IMR-90 (cell line): ENCODE measurements at regions not wholly inside any gene's neighbourhood (a gene's known extent, or its start where the extent isn't known, plus 50 kb on each side); places are given as distances from the start of the nearest gene placed in this dataset.

ENCODE experiments used
- BHLHE40 ChIP-seq: fragments of 150-350 bp; IDR thresholded peaks from 2 replicates; pipeline ENCODE4 v1.6.1; 2016; ENCODE audit warnings: mild to moderate bottlenecking, low read depth, low read length
- CEBPB ChIP-seq: IDR thresholded peaks from 2 replicates; pipeline ENCODE4 v1.6.1; 2012; ENCODE audit warnings: low read depth, low read length, improper control_type of control experiment
- CHD1 ChIP-seq: IDR thresholded peaks from 2 replicates; pipeline ENCODE4 v1.6.1; 2012; ENCODE audit warnings: low read depth, low read length, improper control_type of control experiment
- FOS ChIP-seq: fragments of 150-350 bp; IDR thresholded peaks from 2 replicates; pipeline ENCODE4 v1.6.1; 2016; ENCODE audit warnings: low read depth, low read length
- MAFK ChIP-seq: IDR thresholded peaks from 2 replicates; pipeline ENCODE4 v1.6.1; 2012; ENCODE audit warnings: low read depth, low read length, improper control_type of control experiment
- MAZ ChIP-seq: IDR thresholded peaks from 2 replicates; pipeline ENCODE4 v1.6.1; 2012; ENCODE audit warnings: low read depth, mild to moderate bottlenecking, low read length, improper control_type of control experiment, moderate library complexity, borderline replicate concordance
- NFE2L2 ChIP-seq: fragments of 150-350 bp; IDR thresholded peaks from 2 replicates; pipeline ENCODE4 v1.6.1; 2016; ENCODE audit warnings: low read depth, mild to moderate bottlenecking, low read length
- POLR2A ChIP-seq: IDR thresholded peaks from 2 replicates; pipeline ENCODE4 v1.6.1; 2012; ENCODE audit warnings: mild to moderate bottlenecking, low read depth, low read length
- RAD21 ChIP-seq: IDR thresholded peaks from 2 replicates; pipeline ENCODE4 v1.6.1; 2012; ENCODE audit warnings: low read length, improper control_type of control experiment
- RFX5 ChIP-seq: IDR thresholded peaks from 2 replicates; pipeline ENCODE4 v1.8.0; 2012; ENCODE audit warnings: low read depth, mild to moderate bottlenecking, low read length, moderate library complexity
- SMC3 ChIP-seq: fragments of 150-350 bp; IDR thresholded peaks from 2 replicates; pipeline ENCODE4 v1.6.1; 2016; ENCODE audit warnings: low read depth, mild to moderate bottlenecking, antibody characterized with exemption, low read length, moderate library complexity
- TF ChIP-seq, protein P1 (sequence below): conservative IDR thresholded peaks from 2 replicates; pipeline ENCODE4 v1.5.1; 2012; ENCODE audit warnings: mild to moderate bottlenecking, low read depth, low read length, improper control_type of control experiment
- TF ChIP-seq, protein P2 (sequence below): fragments of 150-350 bp; IDR thresholded peaks from 2 replicates; pipeline ENCODE4 v1.6.1; 2017; ENCODE audit warnings: mild to moderate bottlenecking, antibody characterized with exemption, low read length, low read depth
- TF ChIP-seq, protein P3 (sequence below): fragments of 150-350 bp; IDR thresholded peaks from 2 replicates; pipeline ENCODE4 v1.6.1; 2016; ENCODE audit warnings: low read depth, mild to moderate bottlenecking, low read length, moderate library complexity, borderline replicate concordance

DNA sequence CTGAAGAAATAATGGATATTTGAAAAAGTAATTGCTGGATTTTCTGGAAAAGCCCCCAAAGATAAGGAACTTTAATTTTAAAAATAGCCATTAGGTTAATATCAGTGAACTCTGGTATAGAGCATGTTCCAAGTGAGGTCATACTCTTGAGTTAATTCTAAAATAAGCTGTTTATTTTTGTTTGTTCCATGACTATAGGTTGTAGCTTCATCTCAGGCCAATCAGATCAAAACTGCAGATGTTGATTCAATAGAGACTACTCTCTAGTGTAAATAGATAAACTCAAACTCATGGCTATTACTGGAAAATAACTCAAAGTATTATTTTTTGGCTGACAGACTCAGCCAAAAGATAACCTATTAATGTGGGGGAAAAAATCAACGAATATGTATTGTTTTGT is 815.1 kb downstream of the DIAPH3 start:
- TF ChIP-seq MAFK: no peak
- TF ChIP-seq, protein P1, sequence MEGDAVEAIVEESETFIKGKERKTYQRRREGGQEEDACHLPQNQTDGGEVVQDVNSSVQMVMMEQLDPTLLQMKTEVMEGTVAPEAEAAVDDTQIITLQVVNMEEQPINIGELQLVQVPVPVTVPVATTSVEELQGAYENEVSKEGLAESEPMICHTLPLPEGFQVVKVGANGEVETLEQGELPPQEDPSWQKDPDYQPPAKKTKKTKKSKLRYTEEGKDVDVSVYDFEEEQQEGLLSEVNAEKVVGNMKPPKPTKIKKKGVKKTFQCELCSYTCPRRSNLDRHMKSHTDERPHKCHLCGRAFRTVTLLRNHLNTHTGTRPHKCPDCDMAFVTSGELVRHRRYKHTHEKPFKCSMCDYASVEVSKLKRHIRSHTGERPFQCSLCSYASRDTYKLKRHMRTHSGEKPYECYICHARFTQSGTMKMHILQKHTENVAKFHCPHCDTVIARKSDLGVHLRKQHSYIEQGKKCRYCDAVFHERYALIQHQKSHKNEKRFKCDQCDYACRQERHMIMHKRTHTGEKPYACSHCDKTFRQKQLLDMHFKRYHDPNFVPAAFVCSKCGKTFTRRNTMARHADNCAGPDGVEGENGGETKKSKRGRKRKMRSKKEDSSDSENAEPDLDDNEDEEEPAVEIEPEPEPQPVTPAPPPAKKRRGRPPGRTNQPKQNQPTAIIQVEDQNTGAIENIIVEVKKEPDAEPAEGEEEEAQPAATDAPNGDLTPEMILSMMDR: no peak
- TF ChIP-seq CEBPB: no peak
- TF ChIP-seq RFX5: no peak
- TF ChIP-seq POLR2A: no peak
- TF ChIP-seq, protein P2, sequence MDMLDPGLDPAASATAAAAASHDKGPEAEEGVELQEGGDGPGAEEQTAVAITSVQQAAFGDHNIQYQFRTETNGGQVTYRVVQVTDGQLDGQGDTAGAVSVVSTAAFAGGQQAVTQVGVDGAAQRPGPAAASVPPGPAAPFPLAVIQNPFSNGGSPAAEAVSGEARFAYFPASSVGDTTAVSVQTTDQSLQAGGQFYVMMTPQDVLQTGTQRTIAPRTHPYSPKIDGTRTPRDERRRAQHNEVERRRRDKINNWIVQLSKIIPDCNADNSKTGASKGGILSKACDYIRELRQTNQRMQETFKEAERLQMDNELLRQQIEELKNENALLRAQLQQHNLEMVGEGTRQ: no peak
- no peak for TF ChIP-seq SMC3
- TF ChIP-seq NFE2L2: no peak
- TF ChIP-seq, protein P3, sequence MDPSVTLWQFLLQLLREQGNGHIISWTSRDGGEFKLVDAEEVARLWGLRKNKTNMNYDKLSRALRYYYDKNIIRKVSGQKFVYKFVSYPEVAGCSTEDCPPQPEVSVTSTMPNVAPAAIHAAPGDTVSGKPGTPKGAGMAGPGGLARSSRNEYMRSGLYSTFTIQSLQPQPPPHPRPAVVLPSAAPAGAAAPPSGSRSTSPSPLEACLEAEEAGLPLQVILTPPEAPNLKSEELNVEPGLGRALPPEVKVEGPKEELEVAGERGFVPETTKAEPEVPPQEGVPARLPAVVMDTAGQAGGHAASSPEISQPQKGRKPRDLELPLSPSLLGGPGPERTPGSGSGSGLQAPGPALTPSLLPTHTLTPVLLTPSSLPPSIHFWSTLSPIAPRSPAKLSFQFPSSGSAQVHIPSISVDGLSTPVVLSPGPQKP: no peak
- TF ChIP-seq RAD21: no peak
- no peak for TF ChIP-seq FOS
- no peak for TF ChIP-seq MAZ
- TF ChIP-seq CHD1: no peak
- TF ChIP-seq BHLHE40: no peak
